DOHH2 (cell line): ENCODE measurements at regions not wholly inside any gene's neighbourhood (a gene's known extent, or its start where the extent isn't known, plus 50 kb on each side); places are given as distances from the start of the nearest gene placed in this dataset.

ENCODE experiments used
- H3F3A ChIP-seq: fragments of 200-600 bp; sonication (generic), shearing (Covaris generic); 2 replicates; pipeline ENCODE4 v1.6.0; 2016; ENCODE audit warnings: antibody characterized with exemption, mild to moderate bottlenecking; ENCODE audit not compliant: control insufficient read depth, insufficient read depth
- H3K27ac ChIP-seq: fragments of 200-600 bp; sonication (generic); 2 replicates; pipeline ENCODE4 v1.5.1; 2014; ENCODE audit warnings: low read depth, mild to moderate bottlenecking, low read length, moderate library complexity
- H3K27me3 ChIP-seq: fragments of 200-600 bp; sonication (generic); 2 replicates; pipeline ENCODE4 v1.6.1; 2014; ENCODE audit warnings: mild to moderate bottlenecking, low read length, mixed read lengths; ENCODE audit not compliant: control insufficient read depth
- H3K36me3 ChIP-seq: fragments of 200-600 bp; sonication (generic); 2 replicates; pipeline ENCODE4 v1.6.1; 2014; ENCODE audit warnings: mild to moderate bottlenecking, low read length, moderate library complexity, mixed read lengths; ENCODE audit not compliant: control insufficient read depth
- H3K4me1 ChIP-seq: fragments of 200-600 bp; sonication (generic); 2 replicates; pipeline ENCODE4 v1.6.1; 2014; ENCODE audit warnings: mild to moderate bottlenecking, low read length, mixed read lengths; ENCODE audit not compliant: control insufficient read depth
- H3K4me2 ChIP-seq: fragments of 200-600 bp; sonication (generic); 2 replicates; pipeline ENCODE4 v1.6.0; 2014; ENCODE audit warnings: mild to moderate bottlenecking, low read length, moderate library complexity
- H3K4me3 ChIP-seq: fragments of 200-600 bp; sonication (generic); 2 replicates; pipeline ENCODE4 v1.5.1; 2014; ENCODE audit warnings: mild to moderate bottlenecking, low read length, mixed read lengths
- H3K79me2 ChIP-seq: fragments of 200-600 bp; sonication (generic); 2 replicates; pipeline ENCODE4 v1.6.1; 2014; ENCODE audit warnings: mild to moderate bottlenecking, low read length, mixed read lengths; ENCODE audit not compliant: control insufficient read depth
- H3K9me2 ChIP-seq: fragments of 200-600 bp; sonication (generic); replicated peaks from 2 replicates; pipeline ENCODE4 v1.6.1; 2014; ENCODE audit warnings: mild to moderate bottlenecking, low read length, mixed read lengths; ENCODE audit not compliant: control insufficient read depth
- H3K9me3 ChIP-seq: fragments of 200-600 bp; sonication (generic); 2 replicates; pipeline ENCODE4 v1.6.1; 2014; ENCODE audit warnings: antibody characterized with exemption, low read length, mixed read lengths; ENCODE audit not compliant: control insufficient read depth, insufficient read depth
- H4K20me1 ChIP-seq: fragments of 200-600 bp; sonication (generic); 2 replicates; pipeline ENCODE4 v1.6.0; 2014; ENCODE audit warnings: low read depth, mild to moderate bottlenecking, antibody characterized with exemption, low read length, moderate library complexity; ENCODE audit not compliant: control insufficient read depth, insufficient read depth
- CTCF ChIP-seq: fragments of 200-600 bp; sonication (generic); IDR thresholded peaks from one replicate; pipeline ENCODE4 v1.5.1; 2014; ENCODE audit warnings: antibody characterized with exemption, mild to moderate bottlenecking, low read depth, low read length; ENCODE audit not compliant: poor library complexity, severe bottlenecking
- EZH2phosphoT487 ChIP-seq: fragments of 200-600 bp; sonication (generic); IDR thresholded peaks from 2 replicates; pipeline ENCODE4 v1.6.1; 2017; ENCODE audit warnings: borderline replicate concordance, mild to moderate bottlenecking, antibody characterized with exemption, low read length, moderate library complexity, mixed read lengths

GRCh38 chr5:91223886-91224285, 159.2 kb downstream of the ARRDC3 start:
- Histone ChIP-seq H3K4me2 (no peak overlapping the region), H4K20me1 (no peaks in the 10 kb centered on the region), H3K27ac (no peak overlapping the region), H3K4me3 (no peak overlapping the region), H3K27me3 (peaks cover 17% of the 10 kb centered on the region; the same call in 1 of the 2 replicates), H3K9me2 (no peaks in the 10 kb centered on the region), H3F3A (no peaks in the 10 kb centered on the region), H3K36me3 (no peaks in the 10 kb centered on the region), H3K9me3 (no peaks in the 10 kb centered on the region), H3K4me1 (peaks cover 3% of the 10 kb centered on the region; the same call in 1 of the 2 replicates), H3K79me2 (no peaks in the 10 kb centered on the region)
- TF ChIP-seq CTCF (no peak), EZH2phosphoT487 (no peak)

GRCh38 chr5:91222482-91222881, 160.6 kb downstream of the ARRDC3 start:
- Histone ChIP-seq H3K4me3 (no peak overlapping the region), H3K4me1 (peaks cover 3% of the 10 kb centered on the region; the same call in 1 of the 2 replicates), H3K36me3 (no peaks in the 10 kb centered on the region), H3K27ac (no peak overlapping the region), H3K27me3 (peaks cover 20% of the 10 kb centered on the region), H3K9me3 (no peaks in the 10 kb centered on the region), H3F3A (no peaks in the 10 kb centered on the region), H3K9me2 (no peaks in the 10 kb centered on the region), H3K79me2 (no peaks in the 10 kb centered on the region), H4K20me1 (no peaks in the 10 kb centered on the region), H3K4me2 (no peak overlapping the region)
- TF ChIP-seq CTCF: no peak
- no peak for TF ChIP-seq EZH2phosphoT487

GRCh38 chr5:91221917-91222316, 161.2 kb downstream of the ARRDC3 start:
- Histone ChIP-seq H3K27me3 (peaks cover 20% of the 10 kb centered on the region), H3K79me2 (no peaks in the 10 kb centered on the region), H3K27ac (no peak overlapping the region), H3K36me3 (no peaks in the 10 kb centered on the region), H3K9me3 (no peaks in the 10 kb centered on the region), H3F3A (no peaks in the 10 kb centered on the region), H4K20me1 (no peaks in the 10 kb centered on the region), H3K4me2 (no peak overlapping the region), H3K4me1 (peaks cover 3% of the 10 kb centered on the region; the same call in 1 of the 2 replicates), H3K9me2 (no peaks in the 10 kb centered on the region), H3K4me3 (no peak overlapping the region)
- TF ChIP-seq CTCF: no peak
- no peak for TF ChIP-seq EZH2phosphoT487
